ENCODE measurements at regions not wholly inside any gene's neighbourhood (a gene's known extent, or its start where the extent isn't known, plus 50 kb on each side); places are given as distances from the start of the nearest gene placed in this dataset.

GRCh38 chr14:61140271-61140670 is 140.9 kb downstream of the TMEM30B start:
- TF ChIP-seq SIN3A (IDR thresholded peaks at IDR 0.05; ENCODE audit: borderline replicate concordance, insufficient read depth, low read length): no peak

- TF ChIP-seq REST (IDR thresholded peaks at IDR 0.05; ENCODE audit: insufficient read depth in 1 of 2, low read depth in 2 of 2, low read length in 2 of 2): no peak
- TF ChIP-seq TAF1 (IDR thresholded peaks at IDR 0.05; ENCODE audit: borderline replicate concordance, insufficient read depth, low read length): no peak
Measured at GRCh38 chr14:61139006-61139599, 142.0 kb downstream of the TMEM30B start.

- TF ChIP-seq FOXP2 (optimal IDR thresholded peaks at IDR 0.05; ENCODE audit: borderline replicate concordance, extremely low read depth, extremely low read length, insufficient read depth): no peak
- TF ChIP-seq TAF1 (IDR thresholded peaks at IDR 0.05; ENCODE audit: borderline replicate concordance, insufficient read depth, low read length): no peak
- no peak for TF ChIP-seq POLR2AphosphoS5 (IDR thresholded peaks at IDR 0.05; ENCODE audit: low read depth, low read length)
- no peak for TF ChIP-seq REST (IDR thresholded peaks at IDR 0.05; ENCODE audit: insufficient read depth in 1 of 2, low read depth in 2 of 2, low read length in 2 of 2)
- no peak for TF ChIP-seq SIN3A (IDR thresholded peaks at IDR 0.05; ENCODE audit: borderline replicate concordance, insufficient read depth, low read length)
Measured at GRCh38 chr14:61132894-61133293, 148.2 kb downstream of the TMEM30B start.

GRCh38 chr14:61132336-61132735 is 148.8 kb downstream of the TMEM30B start:
- TF ChIP-seq SIN3A (IDR thresholded peaks at IDR 0.05; ENCODE audit: borderline replicate concordance, insufficient read depth, low read length) (no peak), TAF1 (IDR thresholded peaks at IDR 0.05; ENCODE audit: borderline replicate concordance, insufficient read depth, low read length) (no peak), POLR2AphosphoS5 (IDR thresholded peaks at IDR 0.05; ENCODE audit: low read depth, low read length) (no peak), FOXP2 (optimal IDR thresholded peaks at IDR 0.05; ENCODE audit: borderline replicate concordance, extremely low read depth, extremely low read length, insufficient read depth) (no peak), REST (IDR thresholded peaks at IDR 0.05; ENCODE audit: insufficient read depth in 1 of 2, low read depth in 2 of 2, low read length in 2 of 2) (no peak)

- TF ChIP-seq SIN3A (IDR thresholded peaks at IDR 0.05; ENCODE audit: borderline replicate concordance, insufficient read depth, low read length): no peak
- TF ChIP-seq POLR2AphosphoS5 (IDR thresholded peaks at IDR 0.05; ENCODE audit: low read depth, low read length): no peak
- TF ChIP-seq FOXP2 (optimal IDR thresholded peaks at IDR 0.05; ENCODE audit: borderline replicate concordance, extremely low read depth, extremely low read length, insufficient read depth): no peak
Measured at GRCh38 chr14:61130512-61131260, 149.6 kb downstream of the SLC38A6 start.

- TF ChIP-seq SIN3A (IDR thresholded peaks at IDR 0.05; ENCODE audit: borderline replicate concordance, insufficient read depth, low read length) (no peak), TAF1 (IDR thresholded peaks at IDR 0.05; ENCODE audit: borderline replicate concordance, insufficient read depth, low read length) (no peak)
Measured at GRCh38 chr14:61129168-61129745, 148.2 kb downstream of the SLC38A6 start.

All from PFSK-1 (cell line).